ENCODE measurements at regions not wholly inside any gene's neighbourhood (a gene's known extent, or its start where the extent isn't known, plus 50 kb on each side); places are given as distances from the start of the nearest gene placed in this dataset.

DNA sequence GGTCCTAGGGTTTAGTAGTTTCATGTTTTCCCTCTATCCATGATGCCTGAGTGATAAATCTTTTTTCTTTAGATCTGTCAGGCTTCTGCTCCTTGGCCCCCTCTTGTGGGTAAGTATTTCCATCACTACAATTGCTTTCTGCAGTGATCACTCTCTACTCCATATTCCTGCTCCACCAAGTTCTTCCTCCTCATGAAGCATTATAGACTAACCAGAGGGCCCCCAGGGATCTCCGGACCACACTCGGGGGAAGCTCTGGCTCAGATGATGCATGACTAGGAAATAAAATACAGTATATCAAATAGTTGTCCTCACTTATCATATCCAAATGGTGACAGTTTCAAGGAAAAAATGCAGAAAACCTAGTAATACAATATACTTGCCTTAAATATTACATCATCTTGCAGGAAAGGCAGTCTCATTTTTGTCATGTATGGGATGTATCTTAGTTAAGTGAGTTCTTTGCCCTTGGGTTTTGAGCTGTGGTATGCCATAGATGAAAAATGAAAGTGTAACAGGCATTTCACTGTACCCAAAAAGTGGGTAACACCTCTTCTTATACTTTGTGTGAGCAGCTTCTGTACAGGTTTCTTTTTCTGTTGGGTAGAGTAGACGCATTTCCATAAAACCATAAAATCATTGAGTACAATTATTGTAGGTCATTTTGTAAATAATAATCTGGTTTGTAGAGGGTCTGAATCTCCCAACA lies 200.9 kb upstream of the EYA4 start:
- no peak overlapping the region for H3K4me3 ChIP-seq (ENCODE audit: low read depth, low read length)
- TF ChIP-seq, protein P1, sequence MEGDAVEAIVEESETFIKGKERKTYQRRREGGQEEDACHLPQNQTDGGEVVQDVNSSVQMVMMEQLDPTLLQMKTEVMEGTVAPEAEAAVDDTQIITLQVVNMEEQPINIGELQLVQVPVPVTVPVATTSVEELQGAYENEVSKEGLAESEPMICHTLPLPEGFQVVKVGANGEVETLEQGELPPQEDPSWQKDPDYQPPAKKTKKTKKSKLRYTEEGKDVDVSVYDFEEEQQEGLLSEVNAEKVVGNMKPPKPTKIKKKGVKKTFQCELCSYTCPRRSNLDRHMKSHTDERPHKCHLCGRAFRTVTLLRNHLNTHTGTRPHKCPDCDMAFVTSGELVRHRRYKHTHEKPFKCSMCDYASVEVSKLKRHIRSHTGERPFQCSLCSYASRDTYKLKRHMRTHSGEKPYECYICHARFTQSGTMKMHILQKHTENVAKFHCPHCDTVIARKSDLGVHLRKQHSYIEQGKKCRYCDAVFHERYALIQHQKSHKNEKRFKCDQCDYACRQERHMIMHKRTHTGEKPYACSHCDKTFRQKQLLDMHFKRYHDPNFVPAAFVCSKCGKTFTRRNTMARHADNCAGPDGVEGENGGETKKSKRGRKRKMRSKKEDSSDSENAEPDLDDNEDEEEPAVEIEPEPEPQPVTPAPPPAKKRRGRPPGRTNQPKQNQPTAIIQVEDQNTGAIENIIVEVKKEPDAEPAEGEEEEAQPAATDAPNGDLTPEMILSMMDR (conservative IDR thresholded peaks at IDR 0.05; ENCODE audit: low read depth, low read length): peak; percentile 73
- DNase-seq (ENCODE audit: low read depth): no peak

- TF ChIP-seq, protein P1 (conservative IDR thresholded peaks at IDR 0.05; ENCODE audit: low read depth, low read length): no peak
- DNase-seq (ENCODE audit: low read depth): no peak
- no peak overlapping the region for H3K4me3 ChIP-seq (ENCODE audit: low read depth, low read length)
These were observed 200.2 kb upstream of the EYA4 start for GRCh38 chr6:133040803-133041419.

GRCh38 chr6:133042550-133043120 lies 198.5 kb upstream of the EYA4 start:
- DNase-seq (ENCODE audit: low read depth): no peak

DNA sequence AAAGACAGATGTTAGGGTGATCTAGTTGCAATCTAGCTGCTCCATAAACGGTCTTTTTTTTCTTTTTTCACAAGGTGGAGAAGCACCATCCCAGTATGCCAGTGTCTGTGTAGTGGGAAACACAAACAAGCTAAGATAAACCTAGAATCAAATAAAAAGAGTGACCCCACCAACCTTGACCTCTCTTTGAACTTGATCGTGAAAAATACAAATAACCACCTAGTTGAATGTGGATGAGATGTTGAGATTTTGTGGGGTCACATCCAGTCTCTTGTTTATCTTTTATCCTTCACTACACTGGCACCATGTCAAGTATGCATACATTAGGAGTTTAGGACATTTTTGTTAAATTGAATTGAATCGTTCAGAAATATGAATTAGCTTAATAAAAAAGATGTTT lies 194.6 kb upstream of the EYA4 start:
- H3K4me3 ChIP-seq (ENCODE audit: low read depth, low read length): no peak overlapping the region
- TF ChIP-seq, protein P1 (conservative IDR thresholded peaks at IDR 0.05; ENCODE audit: low read depth, low read length): no peak
- DNase-seq (ENCODE audit: low read depth): no peak

More at GRCh38 chr6:133042550-133043120, 198.5 kb upstream of the EYA4 start:
- H3K4me3 ChIP-seq (ENCODE audit: low read depth, low read length): no peak overlapping the region
- TF ChIP-seq, protein P1 (conservative IDR thresholded peaks at IDR 0.05; ENCODE audit: low read depth, low read length): no peak

- H3K4me3 ChIP-seq (ENCODE audit: low read depth, low read length): no peak overlapping the region
- DNase-seq (ENCODE audit: low read depth): no peak
- TF ChIP-seq, protein P1 (conservative IDR thresholded peaks at IDR 0.05; ENCODE audit: low read depth, low read length): no peak
These were observed 194.0 kb upstream of the EYA4 start for GRCh38 chr6:133047065-133047665.

GRCh38 chr6:133047706-133048105 lies 193.5 kb upstream of the EYA4 start:
- TF ChIP-seq, protein P1 (conservative IDR thresholded peaks at IDR 0.05; ENCODE audit: low read depth, low read length): no peak
- no peak overlapping the region for H3K4me3 ChIP-seq (ENCODE audit: low read depth, low read length)
- no peak for DNase-seq (ENCODE audit: low read depth)
